ENCODE measurements at regions not wholly inside any gene's neighbourhood (a gene's known extent, or its start where the extent isn't known, plus 50 kb on each side); places are given as distances from the start of the nearest gene placed in this dataset.

DNA sequence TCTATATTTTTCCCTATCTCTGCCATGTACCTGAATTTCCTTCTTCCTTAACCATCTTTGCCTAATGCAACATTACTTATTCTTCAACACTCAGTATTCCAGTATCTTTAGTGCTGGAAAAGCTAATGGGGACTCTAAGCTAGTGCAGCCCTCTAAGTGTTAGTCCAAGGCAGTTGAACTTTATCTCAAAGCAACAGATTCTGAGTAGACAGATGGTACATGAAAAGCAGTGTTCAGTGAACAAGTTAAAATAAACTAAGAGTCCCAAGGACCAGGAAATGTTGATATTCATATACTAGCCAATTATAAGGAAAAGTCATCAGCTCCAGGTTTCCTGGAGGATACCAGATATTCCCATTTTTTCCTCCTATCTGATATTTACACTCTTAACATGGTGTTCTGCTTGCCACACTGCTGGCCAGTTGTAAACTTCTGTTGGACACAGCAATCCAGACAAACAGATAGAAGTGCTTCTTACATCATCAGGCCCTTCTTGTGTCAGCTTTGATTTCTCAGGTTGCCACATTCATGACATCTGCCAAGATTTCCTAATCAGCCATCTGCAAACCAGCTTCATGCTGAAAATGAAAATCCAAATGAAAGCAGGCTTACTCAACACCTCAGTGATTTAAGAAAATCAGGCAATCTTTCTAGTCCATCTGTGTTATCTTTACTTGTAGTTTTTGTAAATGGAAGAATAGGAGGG is 255.9 kb upstream of the POU2AF2 start:
- no peaks in the 10 kb centered on the region for H3K9me3 ChIP-seq (ENCODE audit: control insufficient read depth in 2 of 2, low read length in 2 of 2)
- H3K4me1 ChIP-seq (ENCODE audit: control insufficient read depth in 2 of 2, insufficient read depth in 2 of 2, low read length in 2 of 2) = no peaks in the 10 kb centered on the region
- H3K27me3 ChIP-seq (ENCODE audit: control insufficient read depth in 2 of 2, insufficient read depth in 2 of 2, low read length in 2 of 2) = no peaks in the 10 kb centered on the region
- H3K27ac ChIP-seq (ENCODE audit: low read depth in 2 of 2, low read length in 2 of 2) = no peak overlapping the region
- no peak overlapping the region for H3K4me3 ChIP-seq (ENCODE audit: low read length in 2 of 2)
- no peak overlapping the region for H3K9ac ChIP-seq (ENCODE audit: low read depth in 1 of 2, low read length in 2 of 2)
- H3K36me3 ChIP-seq (ENCODE audit: control insufficient read depth in 2 of 2, insufficient read depth in 2 of 2, low read length in 2 of 2) = no peaks in the 10 kb centered on the region

DNA sequence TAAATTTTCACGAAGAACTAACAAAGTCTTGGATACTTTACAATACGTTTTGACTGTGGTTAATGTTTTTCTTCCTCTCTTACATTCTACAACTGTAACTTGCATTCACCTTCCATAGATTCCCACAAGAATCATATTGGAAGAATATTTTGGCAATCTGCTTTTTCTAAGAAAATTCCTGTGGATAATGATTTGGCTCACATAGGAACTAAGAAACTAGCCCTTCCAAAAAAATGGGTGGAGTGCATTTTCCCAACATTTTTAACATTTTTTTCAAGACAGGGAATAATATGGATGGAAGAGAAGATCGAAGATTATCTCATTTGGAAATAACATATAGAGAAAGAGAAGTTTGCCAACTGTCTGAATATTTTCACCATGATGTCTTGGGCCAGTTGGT is 256.9 kb upstream of the POU2AF2 start:
- Histone ChIP-seq H3K27ac (ENCODE audit: low read depth in 2 of 2, low read length in 2 of 2) (no peak overlapping the region), H3K27me3 (ENCODE audit: control insufficient read depth in 2 of 2, insufficient read depth in 2 of 2, low read length in 2 of 2) (no peaks in the 10 kb centered on the region), H3K4me3 (ENCODE audit: low read length in 2 of 2) (no peak overlapping the region), H3K36me3 (ENCODE audit: control insufficient read depth in 2 of 2, insufficient read depth in 2 of 2, low read length in 2 of 2) (no peaks in the 10 kb centered on the region), H3K4me1 (ENCODE audit: control insufficient read depth in 2 of 2, insufficient read depth in 2 of 2, low read length in 2 of 2) (no peaks in the 10 kb centered on the region), H3K9me3 (ENCODE audit: control insufficient read depth in 2 of 2, low read length in 2 of 2) (no peaks in the 10 kb centered on the region), H3K9ac (ENCODE audit: low read depth in 1 of 2, low read length in 2 of 2) (no peak overlapping the region)

DNA sequence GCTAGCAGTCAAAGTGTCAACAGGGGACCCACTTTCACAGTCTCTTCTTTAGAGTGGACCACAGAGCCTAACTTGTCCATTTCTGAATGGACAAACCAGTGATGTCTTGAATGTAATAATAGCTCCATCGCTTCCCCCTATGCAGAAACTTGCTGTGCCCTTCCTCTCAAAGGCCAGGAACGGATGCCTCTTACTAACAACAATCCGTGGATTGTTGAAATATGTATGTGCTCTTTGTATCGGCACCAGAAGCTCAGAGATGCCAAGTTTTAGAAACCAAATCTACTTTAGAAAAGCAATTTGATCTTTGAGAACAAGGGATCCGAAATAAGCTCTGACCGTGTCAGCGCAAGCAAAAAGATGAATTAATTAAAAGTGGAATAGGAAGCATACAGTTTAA is 259.5 kb upstream of the POU2AF2 start:
- no peak overlapping the region for H3K9ac ChIP-seq (ENCODE audit: low read depth in 1 of 2, low read length in 2 of 2)
- H3K27ac ChIP-seq (ENCODE audit: low read depth in 2 of 2, low read length in 2 of 2) = no peak overlapping the region
- no peaks in the 10 kb centered on the region for H3K27me3 ChIP-seq (ENCODE audit: control insufficient read depth in 2 of 2, insufficient read depth in 2 of 2, low read length in 2 of 2)
- H3K4me3 ChIP-seq (ENCODE audit: low read length in 2 of 2) = no peak overlapping the region
- H3K9me3 ChIP-seq (ENCODE audit: control insufficient read depth in 2 of 2, low read length in 2 of 2) = no peaks in the 10 kb centered on the region
- H3K36me3 ChIP-seq (ENCODE audit: control insufficient read depth in 2 of 2, insufficient read depth in 2 of 2, low read length in 2 of 2) = no peaks in the 10 kb centered on the region
- no peaks in the 10 kb centered on the region for H3K4me1 ChIP-seq (ENCODE audit: control insufficient read depth in 2 of 2, insufficient read depth in 2 of 2, low read length in 2 of 2)

DNA sequence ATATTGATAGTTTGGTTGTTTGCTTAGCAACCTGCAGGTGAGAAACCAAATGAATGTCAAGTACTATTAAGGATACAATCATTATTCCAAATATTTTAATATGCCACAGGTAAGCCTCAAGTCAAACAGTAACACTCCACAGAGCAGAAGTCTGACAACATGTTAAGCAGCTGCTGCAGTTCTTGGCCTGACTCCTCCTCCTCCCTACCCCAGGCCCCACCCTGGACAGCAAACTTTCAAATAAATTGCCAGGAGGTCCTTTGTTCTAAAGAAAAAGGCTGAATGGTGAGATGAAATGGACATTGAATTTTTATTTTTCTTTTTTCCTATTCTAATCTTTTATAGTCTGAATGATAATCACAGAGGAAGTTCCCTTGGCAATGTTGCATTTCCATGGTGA is 260.0 kb upstream of the POU2AF2 start:
- no peaks in the 10 kb centered on the region for H3K36me3 ChIP-seq (ENCODE audit: control insufficient read depth in 2 of 2, insufficient read depth in 2 of 2, low read length in 2 of 2)
- H3K4me3 ChIP-seq (ENCODE audit: low read length in 2 of 2) = no peak overlapping the region
- H3K27me3 ChIP-seq (ENCODE audit: control insufficient read depth in 2 of 2, insufficient read depth in 2 of 2, low read length in 2 of 2) = no peaks in the 10 kb centered on the region
- H3K9ac ChIP-seq (ENCODE audit: low read depth in 1 of 2, low read length in 2 of 2) = no peak overlapping the region
- H3K9me3 ChIP-seq (ENCODE audit: control insufficient read depth in 2 of 2, low read length in 2 of 2) = no peaks in the 10 kb centered on the region
- H3K4me1 ChIP-seq (ENCODE audit: control insufficient read depth in 2 of 2, insufficient read depth in 2 of 2, low read length in 2 of 2) = no peaks in the 10 kb centered on the region
- no peak overlapping the region for H3K27ac ChIP-seq (ENCODE audit: low read depth in 2 of 2, low read length in 2 of 2)

DNA sequence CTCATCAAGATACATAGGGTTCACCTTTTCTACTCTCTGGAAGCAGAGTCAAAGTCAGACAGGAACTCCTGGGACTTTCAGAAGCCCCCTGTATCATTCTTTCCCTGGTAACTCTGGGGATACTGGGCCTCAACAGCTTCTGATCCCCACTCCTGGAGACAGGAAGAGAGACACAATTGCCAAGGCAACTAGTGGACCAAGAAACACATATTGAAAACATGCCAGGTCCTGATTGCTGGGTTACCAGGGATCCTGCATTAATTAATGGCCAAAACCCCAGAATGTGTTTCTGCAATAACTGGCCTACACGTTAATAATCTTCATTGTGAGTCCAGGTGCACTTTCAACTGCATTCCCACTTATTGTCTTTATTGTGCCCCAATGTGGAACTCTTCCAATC is 260.8 kb upstream of the POU2AF2 start:
- no peaks in the 10 kb centered on the region for H3K36me3 ChIP-seq (ENCODE audit: control insufficient read depth in 2 of 2, insufficient read depth in 2 of 2, low read length in 2 of 2)
- no peaks in the 10 kb centered on the region for H3K27me3 ChIP-seq (ENCODE audit: control insufficient read depth in 2 of 2, insufficient read depth in 2 of 2, low read length in 2 of 2)
- H3K9ac ChIP-seq (ENCODE audit: low read depth in 1 of 2, low read length in 2 of 2) = no peak overlapping the region
- no peak overlapping the region for H3K4me3 ChIP-seq (ENCODE audit: low read length in 2 of 2)
- H3K9me3 ChIP-seq (ENCODE audit: control insufficient read depth in 2 of 2, low read length in 2 of 2) = no peaks in the 10 kb centered on the region
- no peaks in the 10 kb centered on the region for H3K4me1 ChIP-seq (ENCODE audit: control insufficient read depth in 2 of 2, insufficient read depth in 2 of 2, low read length in 2 of 2)
- no peak overlapping the region for H3K27ac ChIP-seq (ENCODE audit: low read depth in 2 of 2, low read length in 2 of 2)

DNA sequence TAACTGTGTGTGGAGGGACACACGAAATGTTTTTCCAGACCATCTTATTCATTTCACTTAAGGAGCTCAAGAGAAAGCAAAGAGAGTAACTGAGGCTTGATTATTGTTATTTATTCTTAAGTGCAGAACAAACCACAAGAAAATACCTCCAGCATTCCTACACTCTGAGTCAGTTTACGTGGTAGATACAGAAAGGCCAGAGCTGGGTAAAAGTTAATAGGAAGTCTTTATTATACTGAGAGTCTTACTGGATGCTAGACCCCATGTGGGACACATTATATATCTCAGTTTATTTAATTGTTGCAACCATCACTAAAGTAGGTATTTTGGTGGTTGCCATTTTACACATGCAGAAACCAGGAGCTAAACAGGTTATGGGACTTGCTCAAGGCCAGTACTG is 261.4 kb upstream of the POU2AF2 start:
- Histone ChIP-seq H3K36me3 (ENCODE audit: control insufficient read depth in 2 of 2, insufficient read depth in 2 of 2, low read length in 2 of 2) (no peaks in the 10 kb centered on the region), H3K27me3 (ENCODE audit: control insufficient read depth in 2 of 2, insufficient read depth in 2 of 2, low read length in 2 of 2) (no peaks in the 10 kb centered on the region), H3K4me3 (ENCODE audit: low read length in 2 of 2) (no peak overlapping the region), H3K9me3 (ENCODE audit: control insufficient read depth in 2 of 2, low read length in 2 of 2) (no peaks in the 10 kb centered on the region), H3K4me1 (ENCODE audit: control insufficient read depth in 2 of 2, insufficient read depth in 2 of 2, low read length in 2 of 2) (no peaks in the 10 kb centered on the region), H3K9ac (ENCODE audit: low read depth in 1 of 2, low read length in 2 of 2) (no peak overlapping the region), H3K27ac (ENCODE audit: low read depth in 2 of 2, low read length in 2 of 2) (no peak overlapping the region)

DNA sequence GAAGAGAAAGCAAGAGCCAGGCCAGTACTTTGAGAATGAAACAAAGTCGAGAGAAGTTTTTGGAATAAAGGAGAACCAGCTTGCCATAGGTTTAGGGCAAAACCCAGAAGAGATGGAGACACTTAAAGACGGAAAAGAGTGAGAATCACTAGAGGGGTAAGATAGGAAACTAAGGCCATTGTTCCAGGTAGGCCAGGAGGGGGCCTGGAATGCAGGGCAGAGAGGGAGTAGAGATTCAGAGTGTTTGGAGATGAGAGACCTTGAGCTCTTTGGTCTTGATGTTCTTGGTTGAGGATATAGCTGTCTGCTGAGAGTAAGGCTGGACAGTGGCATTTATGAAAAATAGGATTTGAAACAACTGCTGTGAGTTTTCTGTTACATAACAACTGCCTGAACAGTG is 263.3 kb upstream of the POU2AF2 start:
- Histone ChIP-seq H3K9me3 (ENCODE audit: control insufficient read depth in 2 of 2, low read length in 2 of 2) (no peaks in the 10 kb centered on the region), H3K4me3 (ENCODE audit: low read length in 2 of 2) (no peak overlapping the region), H3K27ac (ENCODE audit: low read depth in 2 of 2, low read length in 2 of 2) (no peak overlapping the region), H3K4me1 (ENCODE audit: control insufficient read depth in 2 of 2, insufficient read depth in 2 of 2, low read length in 2 of 2) (no peaks in the 10 kb centered on the region), H3K9ac (ENCODE audit: low read depth in 1 of 2, low read length in 2 of 2) (no peak overlapping the region), H3K27me3 (ENCODE audit: control insufficient read depth in 2 of 2, insufficient read depth in 2 of 2, low read length in 2 of 2) (no peaks in the 10 kb centered on the region), H3K36me3 (ENCODE audit: control insufficient read depth in 2 of 2, insufficient read depth in 2 of 2, low read length in 2 of 2) (no peaks in the 10 kb centered on the region)

DNA sequence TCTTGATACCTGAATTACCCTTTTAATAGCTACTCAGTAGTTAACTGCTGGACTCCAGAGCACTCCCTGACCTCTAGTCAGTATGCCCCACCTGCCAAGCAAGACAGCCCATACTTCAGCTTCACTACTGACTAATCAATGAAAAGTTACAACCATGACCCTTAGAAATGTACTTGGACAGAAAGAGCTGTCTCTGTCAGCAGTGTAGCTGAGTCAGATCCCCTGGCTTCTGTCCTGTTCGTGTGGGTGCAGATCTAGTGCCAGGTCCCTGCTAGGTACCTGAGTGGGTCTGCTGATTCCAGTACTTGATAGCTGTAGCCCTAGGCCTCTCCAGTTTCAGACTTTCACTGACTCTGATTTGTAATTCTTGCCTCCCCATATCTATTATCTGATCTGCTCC is 265.8 kb upstream of the POU2AF2 start:
- Histone ChIP-seq H3K4me3 (ENCODE audit: low read length in 2 of 2) (no peak overlapping the region), H3K27me3 (ENCODE audit: control insufficient read depth in 2 of 2, insufficient read depth in 2 of 2, low read length in 2 of 2) (no peaks in the 10 kb centered on the region), H3K9ac (ENCODE audit: low read depth in 1 of 2, low read length in 2 of 2) (no peak overlapping the region), H3K36me3 (ENCODE audit: control insufficient read depth in 2 of 2, insufficient read depth in 2 of 2, low read length in 2 of 2) (no peaks in the 10 kb centered on the region), H3K4me1 (ENCODE audit: control insufficient read depth in 2 of 2, insufficient read depth in 2 of 2, low read length in 2 of 2) (no peaks in the 10 kb centered on the region), H3K9me3 (ENCODE audit: control insufficient read depth in 2 of 2, low read length in 2 of 2) (no peaks in the 10 kb centered on the region), H3K27ac (ENCODE audit: low read depth in 2 of 2, low read length in 2 of 2) (no peak overlapping the region)

DNA sequence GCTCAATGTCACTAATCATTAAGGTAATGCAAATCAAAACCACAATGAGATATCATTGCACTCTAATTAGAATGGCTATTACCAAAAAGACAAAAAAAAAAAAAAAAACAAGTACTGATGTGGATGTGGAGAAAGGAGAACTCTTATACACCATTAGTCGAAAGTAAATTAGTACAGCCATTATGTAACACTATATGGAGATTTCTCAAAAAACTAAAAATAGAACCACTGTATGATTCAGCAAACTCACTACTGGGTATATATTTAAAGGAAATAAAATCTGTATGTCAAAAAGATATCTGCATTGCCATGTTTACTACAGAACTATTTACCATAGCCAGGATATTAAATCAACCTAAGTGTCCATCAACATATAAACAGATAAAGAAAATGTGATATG is 265.4 kb upstream of the ARHGAP20 start:
- Histone ChIP-seq H3K36me3 (ENCODE audit: control insufficient read depth in 2 of 2, insufficient read depth in 2 of 2, low read length in 2 of 2) (no peaks in the 10 kb centered on the region), H3K27me3 (ENCODE audit: control insufficient read depth in 2 of 2, insufficient read depth in 2 of 2, low read length in 2 of 2) (no peaks in the 10 kb centered on the region), H3K9ac (ENCODE audit: low read depth in 1 of 2, low read length in 2 of 2) (no peak overlapping the region), H3K4me1 (ENCODE audit: control insufficient read depth in 2 of 2, insufficient read depth in 2 of 2, low read length in 2 of 2) (no peaks in the 10 kb centered on the region), H3K27ac (ENCODE audit: low read depth in 2 of 2, low read length in 2 of 2) (no peak overlapping the region), H3K4me3 (ENCODE audit: low read length in 2 of 2) (no peak overlapping the region), H3K9me3 (ENCODE audit: control insufficient read depth in 2 of 2, low read length in 2 of 2) (no peaks in the 10 kb centered on the region)

DNA sequence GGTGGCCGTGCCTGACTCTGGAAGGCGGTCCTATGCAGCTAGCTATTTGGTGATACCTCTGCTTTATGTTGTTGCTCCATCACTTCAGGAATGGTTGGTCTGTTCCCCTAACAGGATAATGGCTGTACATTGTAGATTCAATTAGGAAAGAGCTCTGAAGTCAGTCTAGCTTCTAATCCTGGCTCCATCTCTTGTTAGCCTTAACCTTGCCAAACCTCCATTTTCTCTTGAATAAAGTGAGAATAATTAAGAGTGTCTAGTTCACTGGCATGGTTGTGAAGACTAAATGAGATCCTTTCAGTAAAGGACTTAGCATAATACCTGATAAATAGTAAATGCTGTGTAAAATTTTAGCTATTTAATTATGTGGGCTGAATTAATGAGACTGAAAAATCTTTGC is 262.5 kb upstream of the ARHGAP20 start:
- Histone ChIP-seq H3K4me1 (ENCODE audit: control insufficient read depth in 2 of 2, insufficient read depth in 2 of 2, low read length in 2 of 2) (no peaks in the 10 kb centered on the region), H3K36me3 (ENCODE audit: control insufficient read depth in 2 of 2, insufficient read depth in 2 of 2, low read length in 2 of 2) (no peaks in the 10 kb centered on the region), H3K4me3 (ENCODE audit: low read length in 2 of 2) (no peak overlapping the region), H3K9me3 (ENCODE audit: control insufficient read depth in 2 of 2, low read length in 2 of 2) (no peaks in the 10 kb centered on the region), H3K27ac (ENCODE audit: low read depth in 2 of 2, low read length in 2 of 2) (no peak overlapping the region), H3K9ac (ENCODE audit: low read depth in 1 of 2, low read length in 2 of 2) (no peak overlapping the region), H3K27me3 (ENCODE audit: control insufficient read depth in 2 of 2, insufficient read depth in 2 of 2, low read length in 2 of 2) (no peaks in the 10 kb centered on the region)
